ENCODE measurements at regions not wholly inside any gene's neighbourhood (a gene's known extent, or its start where the extent isn't known, plus 50 kb on each side); places are given as distances from the start of the nearest gene placed in this dataset.

DNA sequence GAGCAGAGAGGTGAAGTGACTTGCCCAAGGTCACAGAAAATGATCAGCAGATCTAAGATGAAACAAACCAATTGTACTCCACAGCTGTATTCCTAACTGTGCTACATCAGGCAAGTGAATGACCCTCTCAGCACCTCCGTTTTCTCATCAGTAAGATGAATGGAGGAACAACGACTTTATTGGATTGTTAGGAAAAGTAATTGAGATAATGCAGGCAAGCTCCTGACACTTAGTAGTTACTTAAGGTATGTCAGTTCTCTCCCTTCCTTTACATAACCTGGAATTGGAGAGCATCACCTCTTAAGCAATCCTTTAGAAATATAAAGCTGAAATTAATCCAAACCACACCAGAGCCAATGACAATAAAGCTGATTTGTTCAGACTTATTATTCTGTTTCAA is 451.2 kb upstream of the CD180 start:
- no peaks in the 10 kb centered on the region for H3K27me3 ChIP-seq (ENCODE audit: control insufficient read depth in 3 of 3, insufficient read depth in 3 of 3, low read depth in 1 of 3, low read length in 3 of 3)
- H2BK15ac ChIP-seq (ENCODE audit: low read length) = no peak overlapping the region
- H2BK12ac ChIP-seq (ENCODE audit: low read length) = no peak overlapping the region
- no peak overlapping the region for H3K14ac ChIP-seq (ENCODE audit: low read length)
- no peak for DNase-seq (ENCODE audit: low spot score)
- no peak overlapping the region for H2AK5ac ChIP-seq (ENCODE audit: low read depth, low read length)
- no peaks in the 10 kb centered on the region for H3K36me3 ChIP-seq (replicated peaks in 1 of 2; ENCODE audit: control insufficient read depth in 2 of 2, insufficient read depth in 2 of 2, low read length in 2 of 2)
- no peak overlapping the region for H3K23ac ChIP-seq (ENCODE audit: low read depth, low read length, poor library complexity)
- peaks cover 0 to 7% of the 10 kb centered on the region in 2 donors for H3K9me3 ChIP-seq (replicated peaks in 1 of 2; ENCODE audit: control insufficient read depth in 2 of 2, insufficient read depth in 1 of 2, low read depth in 1 of 2, low read length in 2 of 2)
- H2AFZ ChIP-seq (ENCODE audit: low read length) = peak overlapping the region; percentile 36
- no CpG with 5 or more reads among the region's 2 CpGs for WGBS, 2 donors (ENCODE audit: extremely low coverage in 2 of 2, insufficient read length in 2 of 2, insufficient replicate concordance in 1 of 2)
- no peak overlapping the region for H3K9ac ChIP-seq (ENCODE audit: low read depth, low read length, poor library complexity)
- H3K18ac ChIP-seq (ENCODE audit: low read length) = no peak overlapping the region
- H3K79me1 ChIP-seq (ENCODE audit: low read depth, low read length) = no peaks in the 10 kb centered on the region
- H3K4ac ChIP-seq (ENCODE audit: low read length) = no peak overlapping the region
- no peak overlapping the region for H2BK5ac ChIP-seq (ENCODE audit: low read length)
- no peak overlapping the region for H3K27ac ChIP-seq (replicated peaks; ENCODE audit: low read length)
- H3K4me3 ChIP-seq (ENCODE audit: low read length in 2 of 2) = no peak overlapping the region
- no peak overlapping the region for H4K91ac ChIP-seq (ENCODE audit: low read depth, low read length, poor library complexity)
- H3K4me2 ChIP-seq (ENCODE audit: insufficient read depth, low read length, poor library complexity, severe bottlenecking) = no peak overlapping the region
- peaks cover 2 to 4% of the 10 kb centered on the region in 2 donors for H3K4me1 ChIP-seq (ENCODE audit: control insufficient read depth in 2 of 2, insufficient read depth in 1 of 2, low read depth in 1 of 2, low read length in 2 of 2)
- H2BK120ac ChIP-seq (ENCODE audit: low read depth, low read length) = no peak overlapping the region
- no peak overlapping the region for H4K8ac ChIP-seq (ENCODE audit: low read depth, low read length)

DNA sequence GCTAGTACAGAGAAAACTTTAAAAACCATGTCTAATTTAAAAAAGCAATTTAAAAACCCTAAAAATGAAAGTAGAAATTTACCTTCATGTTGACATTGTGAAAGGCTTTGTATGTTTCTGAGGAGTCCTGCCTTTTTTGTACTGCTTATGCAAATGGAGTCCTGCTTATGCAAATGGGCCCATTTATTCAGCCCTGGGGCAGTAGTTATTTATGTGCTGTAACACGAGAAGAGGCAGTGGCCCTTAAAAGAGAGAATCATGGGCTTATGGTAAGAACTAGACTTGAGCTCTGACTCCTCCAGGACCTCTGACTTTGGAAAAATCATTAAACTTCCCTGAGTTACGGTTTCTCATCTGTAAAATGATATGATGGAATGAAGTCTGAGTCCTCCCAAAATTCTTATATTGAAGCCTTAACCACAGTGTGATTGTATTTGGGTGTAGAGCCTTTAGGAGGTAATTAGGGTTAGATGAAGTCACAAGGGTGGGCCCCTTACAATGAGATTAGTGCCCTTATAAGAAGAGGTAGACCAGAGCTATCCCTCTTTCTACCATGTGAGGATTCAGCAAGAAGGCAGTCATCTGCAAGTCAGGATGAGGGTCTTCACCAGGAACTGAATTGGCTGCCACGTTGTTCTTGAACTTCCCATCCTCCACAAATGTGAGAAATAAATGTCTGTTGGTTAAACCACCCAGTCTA is 447.8 kb upstream of the CD180 start:
- Histone ChIP-seq H3K4me1 (ENCODE audit: control insufficient read depth in 2 of 2, insufficient read depth in 1 of 2, low read depth in 1 of 2, low read length in 2 of 2) (peaks cover 2 to 4% of the 10 kb centered on the region in 2 donors), H3K9me3 (replicated peaks in 1 of 2; ENCODE audit: control insufficient read depth in 2 of 2, insufficient read depth in 1 of 2, low read depth in 1 of 2, low read length in 2 of 2) (peaks cover 0 to 7% of the 10 kb centered on the region in 2 donors), H2BK120ac (ENCODE audit: low read depth, low read length) (no peak overlapping the region), H2BK12ac (ENCODE audit: low read length) (no peak overlapping the region), H3K27me3 (ENCODE audit: control insufficient read depth in 3 of 3, insufficient read depth in 3 of 3, low read depth in 1 of 3, low read length in 3 of 3) (no peaks in the 10 kb centered on the region), H3K4me3 (ENCODE audit: low read length in 2 of 2) (no peak overlapping the region), H3K4ac (ENCODE audit: low read length) (no peak overlapping the region), H3K18ac (ENCODE audit: low read length) (no peak overlapping the region), H2BK5ac (ENCODE audit: low read length) (no peak overlapping the region), H2AK5ac (ENCODE audit: low read depth, low read length) (no peak overlapping the region), H3K14ac (ENCODE audit: low read length) (no peak overlapping the region), H3K36me3 (replicated peaks in 1 of 2; ENCODE audit: control insufficient read depth in 2 of 2, insufficient read depth in 2 of 2, low read length in 2 of 2) (no peaks in the 10 kb centered on the region), H3K9ac (ENCODE audit: low read depth, low read length, poor library complexity) (no peak overlapping the region), H2AFZ (ENCODE audit: low read length) (no peak overlapping the region), H4K8ac (ENCODE audit: low read depth, low read length) (no peak overlapping the region), H3K27ac (replicated peaks; ENCODE audit: low read length) (no peak overlapping the region), H3K4me2 (ENCODE audit: insufficient read depth, low read length, poor library complexity, severe bottlenecking) (no peak overlapping the region), H4K91ac (ENCODE audit: low read depth, low read length, poor library complexity) (no peak overlapping the region), H3K23ac (ENCODE audit: low read depth, low read length, poor library complexity) (no peak overlapping the region), H2BK15ac (ENCODE audit: low read length) (no peak overlapping the region), H3K79me1 (ENCODE audit: low read depth, low read length) (no peaks in the 10 kb centered on the region)
- DNase-seq (ENCODE audit: low spot score) = no peak
- WGBS, 2 donors (ENCODE audit: extremely low coverage in 2 of 2, insufficient read length in 2 of 2, insufficient replicate concordance in 1 of 2) = no CpG with 5 or more reads among the region's 3 CpGs

DNA sequence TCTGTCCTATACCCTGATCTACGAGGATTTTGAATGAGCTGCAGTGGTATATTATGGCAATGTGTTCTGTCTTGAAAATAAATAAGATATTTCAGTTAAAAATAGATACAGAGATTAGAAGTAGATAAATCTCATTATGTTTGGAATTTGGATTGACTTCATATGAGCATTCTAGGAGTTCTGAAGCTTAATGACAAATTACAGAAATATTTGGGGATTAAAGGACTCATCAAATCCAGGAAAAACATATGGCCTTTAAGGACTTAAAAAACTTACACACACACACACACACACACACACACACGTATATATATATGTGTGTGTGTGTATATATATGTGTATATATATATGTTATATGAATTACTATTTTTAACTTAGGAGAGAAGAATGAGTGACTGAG is 446.9 kb upstream of the CD180 start:
- Histone ChIP-seq H4K8ac (ENCODE audit: low read depth, low read length) (no peak overlapping the region), H2BK120ac (ENCODE audit: low read depth, low read length) (no peak overlapping the region), H3K27me3 (ENCODE audit: control insufficient read depth in 3 of 3, insufficient read depth in 3 of 3, low read depth in 1 of 3, low read length in 3 of 3) (no peaks in the 10 kb centered on the region), H3K27ac (replicated peaks; ENCODE audit: low read length) (no peak overlapping the region), H4K91ac (ENCODE audit: low read depth, low read length, poor library complexity) (no peak overlapping the region), H3K4me1 (ENCODE audit: control insufficient read depth in 2 of 2, insufficient read depth in 1 of 2, low read depth in 1 of 2, low read length in 2 of 2) (peaks cover 4 to 6% of the 10 kb centered on the region in 2 donors), H3K36me3 (replicated peaks in 1 of 2; ENCODE audit: control insufficient read depth in 2 of 2, insufficient read depth in 2 of 2, low read length in 2 of 2) (no peaks in the 10 kb centered on the region), H3K4ac (ENCODE audit: low read length) (no peak overlapping the region), H3K18ac (ENCODE audit: low read length) (no peak overlapping the region), H2BK15ac (ENCODE audit: low read length) (no peak overlapping the region), H3K4me2 (ENCODE audit: insufficient read depth, low read length, poor library complexity, severe bottlenecking) (no peak overlapping the region), H2BK12ac (ENCODE audit: low read length) (no peak overlapping the region), H3K4me3 (ENCODE audit: low read length in 2 of 2) (no peak overlapping the region), H3K79me1 (ENCODE audit: low read depth, low read length) (no peaks in the 10 kb centered on the region), H2AK5ac (ENCODE audit: low read depth, low read length) (no peak overlapping the region), H3K9ac (ENCODE audit: low read depth, low read length, poor library complexity) (no peak overlapping the region), H2BK5ac (ENCODE audit: low read length) (no peak overlapping the region), H2AFZ (ENCODE audit: low read length) (no peak overlapping the region), H3K9me3 (replicated peaks in 1 of 2; ENCODE audit: control insufficient read depth in 2 of 2, insufficient read depth in 1 of 2, low read depth in 1 of 2, low read length in 2 of 2) (peaks cover 0 to 7% of the 10 kb centered on the region in 2 donors), H3K14ac (ENCODE audit: low read length) (no peak overlapping the region), H3K23ac (ENCODE audit: low read depth, low read length, poor library complexity) (no peak overlapping the region)
- DNase-seq (ENCODE audit: low spot score) = no peak
- no CpG with 5 or more reads among the region's 2 CpGs for WGBS, 2 donors (ENCODE audit: extremely low coverage in 2 of 2, insufficient read length in 2 of 2, insufficient replicate concordance in 1 of 2)

DNA sequence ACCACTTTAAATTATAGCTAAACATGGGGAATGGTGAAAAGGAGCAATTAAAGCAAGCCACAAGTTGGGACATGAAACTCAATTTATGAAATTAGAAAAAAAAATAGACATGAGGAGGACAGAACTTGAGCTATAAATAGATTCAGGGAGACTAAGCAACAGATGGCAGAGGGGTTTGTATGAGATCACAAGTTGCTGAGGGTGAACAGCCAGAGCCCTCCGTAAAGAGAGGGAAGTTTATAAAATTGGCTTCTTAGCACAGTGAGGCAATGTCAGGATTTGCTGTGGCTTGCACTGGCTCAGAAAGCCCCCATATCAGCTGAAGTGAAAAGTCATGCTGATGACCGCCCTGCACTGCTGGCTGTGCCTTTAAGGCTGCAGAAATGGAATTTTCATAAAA is 443.4 kb upstream of the CD180 start:
- DNase-seq (ENCODE audit: low spot score) = no peak
- H2AK5ac ChIP-seq (ENCODE audit: low read depth, low read length) = no peak overlapping the region
- H3K9me3 ChIP-seq (replicated peaks in 1 of 2; ENCODE audit: control insufficient read depth in 2 of 2, insufficient read depth in 1 of 2, low read depth in 1 of 2, low read length in 2 of 2) = peaks cover 0 to 7% of the 10 kb centered on the region in 2 donors
- no peak overlapping the region for H3K4me3 ChIP-seq (ENCODE audit: low read length in 2 of 2)
- no peak overlapping the region for H2BK12ac ChIP-seq (ENCODE audit: low read length)
- H2BK5ac ChIP-seq (ENCODE audit: low read length) = no peak overlapping the region
- H3K27ac ChIP-seq (replicated peaks; ENCODE audit: low read length) = no peak overlapping the region
- H4K8ac ChIP-seq (ENCODE audit: low read depth, low read length) = no peak overlapping the region
- no peak overlapping the region for H2BK15ac ChIP-seq (ENCODE audit: low read length)
- WGBS, 2 donors (ENCODE audit: extremely low coverage in 2 of 2, insufficient read length in 2 of 2, insufficient replicate concordance in 1 of 2) = no CpG with 5 or more reads among the region's 2 CpGs
- peak overlapping the region; percentile 75 for H2AFZ ChIP-seq (ENCODE audit: low read length)
- H3K14ac ChIP-seq (ENCODE audit: low read length) = no peak overlapping the region
- no peak overlapping the region for H4K91ac ChIP-seq (ENCODE audit: low read depth, low read length, poor library complexity)
- no peak overlapping the region for H3K23ac ChIP-seq (ENCODE audit: low read depth, low read length, poor library complexity)
- H3K9ac ChIP-seq (ENCODE audit: low read depth, low read length, poor library complexity) = no peak overlapping the region
- no peak overlapping the region for H3K4ac ChIP-seq (ENCODE audit: low read length)
- H3K79me1 ChIP-seq (ENCODE audit: low read depth, low read length) = no peaks in the 10 kb centered on the region
- peaks cover 2 to 3% of the 10 kb centered on the region in 2 donors for H3K4me1 ChIP-seq (ENCODE audit: control insufficient read depth in 2 of 2, insufficient read depth in 1 of 2, low read depth in 1 of 2, low read length in 2 of 2)
- no peaks in the 10 kb centered on the region for H3K27me3 ChIP-seq (ENCODE audit: control insufficient read depth in 3 of 3, insufficient read depth in 3 of 3, low read depth in 1 of 3, low read length in 3 of 3)
- H3K36me3 ChIP-seq (replicated peaks in 1 of 2; ENCODE audit: control insufficient read depth in 2 of 2, insufficient read depth in 2 of 2, low read length in 2 of 2) = no peaks in the 10 kb centered on the region
- no peak overlapping the region for H2BK120ac ChIP-seq (ENCODE audit: low read depth, low read length)
- H3K18ac ChIP-seq (ENCODE audit: low read length) = no peak overlapping the region
- no peak overlapping the region for H3K4me2 ChIP-seq (ENCODE audit: insufficient read depth, low read length, poor library complexity, severe bottlenecking)
